ENCODE measurements at regions not wholly inside any gene's neighbourhood (a gene's known extent, or its start where the extent isn't known, plus 50 kb on each side); places are given as distances from the start of the nearest gene placed in this dataset.
A peak's percentile ranks its signal among the peaks of the same experiment; 100 is the strongest.

DNA sequence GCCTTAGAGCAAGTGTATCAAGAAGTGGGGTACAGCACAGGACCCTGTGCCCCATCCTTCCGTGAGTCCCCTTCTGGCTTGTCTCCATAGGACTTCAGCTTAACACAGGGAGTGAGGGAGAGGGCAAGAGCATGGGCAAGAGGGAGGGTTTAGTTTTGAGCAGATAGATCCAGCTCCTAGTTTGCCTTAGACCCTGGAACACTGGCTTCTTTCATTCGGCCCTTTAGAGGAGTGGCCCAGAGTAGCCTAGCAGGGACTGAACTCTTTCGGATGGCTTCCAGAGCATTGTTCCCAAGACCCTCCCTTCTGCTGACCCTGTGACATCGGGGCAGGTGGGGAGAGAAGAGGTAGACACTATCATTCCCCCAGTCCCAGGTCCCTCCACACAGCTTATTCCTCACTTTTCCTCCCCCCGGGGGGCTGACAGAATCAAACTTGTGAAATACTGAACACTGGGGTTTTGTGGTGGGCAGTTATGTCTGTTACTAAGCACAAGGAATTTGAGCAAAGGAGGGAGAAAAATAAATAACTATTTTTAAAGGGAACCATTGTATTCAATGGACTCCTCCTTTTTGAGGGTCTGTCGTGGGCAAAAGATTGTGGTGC is 289.6 kb upstream of the C2CD4B start:
- peaks cover 6% of the 10 kb centered on the region for H3K36me3 Mint-ChIP-seq (ENCODE audit: insufficient read depth, unreplicated experiment)
- ChIA-PET CTCF (interaction anchor here (0.7 kb wide), 1 partner anchor 60 kb away, joined by 3 read pairs; no protein-coding TSS in a partner anchor), POLR2A (no interaction called here)
- H3K9me3 Mint-ChIP-seq (ENCODE audit: unreplicated experiment), result no peaks in the 10 kb centered on the region
- BruUV-seq (replicated peaks), result no TSS peak
- TF ChIP-seq, protein P1, sequence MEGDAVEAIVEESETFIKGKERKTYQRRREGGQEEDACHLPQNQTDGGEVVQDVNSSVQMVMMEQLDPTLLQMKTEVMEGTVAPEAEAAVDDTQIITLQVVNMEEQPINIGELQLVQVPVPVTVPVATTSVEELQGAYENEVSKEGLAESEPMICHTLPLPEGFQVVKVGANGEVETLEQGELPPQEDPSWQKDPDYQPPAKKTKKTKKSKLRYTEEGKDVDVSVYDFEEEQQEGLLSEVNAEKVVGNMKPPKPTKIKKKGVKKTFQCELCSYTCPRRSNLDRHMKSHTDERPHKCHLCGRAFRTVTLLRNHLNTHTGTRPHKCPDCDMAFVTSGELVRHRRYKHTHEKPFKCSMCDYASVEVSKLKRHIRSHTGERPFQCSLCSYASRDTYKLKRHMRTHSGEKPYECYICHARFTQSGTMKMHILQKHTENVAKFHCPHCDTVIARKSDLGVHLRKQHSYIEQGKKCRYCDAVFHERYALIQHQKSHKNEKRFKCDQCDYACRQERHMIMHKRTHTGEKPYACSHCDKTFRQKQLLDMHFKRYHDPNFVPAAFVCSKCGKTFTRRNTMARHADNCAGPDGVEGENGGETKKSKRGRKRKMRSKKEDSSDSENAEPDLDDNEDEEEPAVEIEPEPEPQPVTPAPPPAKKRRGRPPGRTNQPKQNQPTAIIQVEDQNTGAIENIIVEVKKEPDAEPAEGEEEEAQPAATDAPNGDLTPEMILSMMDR (IDR thresholded peaks at IDR 0.05; ENCODE audit: unreplicated experiment), result no peak
- peaks cover 17% of the 10 kb centered on the region for H3K4me1 Mint-ChIP-seq (ENCODE audit: insufficient read depth, unreplicated experiment)
- H3K27ac Mint-ChIP-seq (ENCODE audit: low read depth, unreplicated experiment), result no peak overlapping the region
- no peak for DNase-seq (ENCODE audit: unreplicated experiment)
- intact Hi-C loops (cut with micrococcal nuclease), result no loop called here
- no peaks in the 10 kb centered on the region for H3K27me3 Mint-ChIP-seq (ENCODE audit: insufficient read depth, unreplicated experiment)
- H3K4me3 Mint-ChIP-seq (ENCODE audit: unreplicated experiment), result no peak overlapping the region

DNA sequence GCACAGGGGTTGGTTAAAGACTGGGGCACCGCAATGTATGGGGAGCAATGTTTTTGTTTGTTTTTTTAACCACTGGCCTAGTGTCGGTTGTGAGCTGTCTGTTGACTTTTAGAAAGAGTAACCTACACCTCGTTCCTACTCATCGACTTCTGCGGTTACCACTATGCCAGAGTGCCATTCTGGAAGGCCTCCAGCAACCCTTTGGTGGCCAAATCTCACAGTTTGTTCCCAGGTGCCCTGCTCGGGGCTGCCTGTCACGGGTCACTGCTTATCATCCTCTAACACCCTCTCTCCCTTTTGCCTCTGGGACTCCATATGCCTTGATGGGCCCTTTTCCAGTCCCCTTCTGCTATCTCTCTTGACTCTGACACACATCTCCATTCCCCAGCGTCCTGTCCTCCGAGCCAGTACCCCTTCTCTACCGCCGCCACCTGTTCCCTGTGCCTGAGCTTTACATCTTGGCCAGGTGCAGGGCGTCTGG is 290.4 kb upstream of the C2CD4B start:
- Mint-ChIP-seq H3K4me1 (ENCODE audit: insufficient read depth, unreplicated experiment) (peaks cover 17% of the 10 kb centered on the region), H3K4me3 (ENCODE audit: unreplicated experiment) (no peak overlapping the region), H3K27ac (ENCODE audit: low read depth, unreplicated experiment) (no peak overlapping the region), H3K9me3 (ENCODE audit: unreplicated experiment) (no peaks in the 10 kb centered on the region), H3K27me3 (ENCODE audit: insufficient read depth, unreplicated experiment) (no peaks in the 10 kb centered on the region), H3K36me3 (ENCODE audit: insufficient read depth, unreplicated experiment) (peaks cover 6% of the 10 kb centered on the region)
- no TSS peak for BruUV-seq (replicated peaks)
- TF ChIP-seq, protein P1 (IDR thresholded peaks at IDR 0.05; ENCODE audit: unreplicated experiment), result no peak
- ChIA-PET CTCF (interaction anchor here (0.7 kb wide), 1 partner anchor 61 kb away, joined by 3 read pairs; no protein-coding TSS in a partner anchor), POLR2A (interaction anchor here (0.7 kb wide), 1 partner anchor 214 kb away, joined by 3 read pairs; no protein-coding TSS in a partner anchor)
- intact Hi-C loops (cut with micrococcal nuclease), result no loop called here
- peak; percentile 70 for DNase-seq (ENCODE audit: unreplicated experiment)

DNA sequence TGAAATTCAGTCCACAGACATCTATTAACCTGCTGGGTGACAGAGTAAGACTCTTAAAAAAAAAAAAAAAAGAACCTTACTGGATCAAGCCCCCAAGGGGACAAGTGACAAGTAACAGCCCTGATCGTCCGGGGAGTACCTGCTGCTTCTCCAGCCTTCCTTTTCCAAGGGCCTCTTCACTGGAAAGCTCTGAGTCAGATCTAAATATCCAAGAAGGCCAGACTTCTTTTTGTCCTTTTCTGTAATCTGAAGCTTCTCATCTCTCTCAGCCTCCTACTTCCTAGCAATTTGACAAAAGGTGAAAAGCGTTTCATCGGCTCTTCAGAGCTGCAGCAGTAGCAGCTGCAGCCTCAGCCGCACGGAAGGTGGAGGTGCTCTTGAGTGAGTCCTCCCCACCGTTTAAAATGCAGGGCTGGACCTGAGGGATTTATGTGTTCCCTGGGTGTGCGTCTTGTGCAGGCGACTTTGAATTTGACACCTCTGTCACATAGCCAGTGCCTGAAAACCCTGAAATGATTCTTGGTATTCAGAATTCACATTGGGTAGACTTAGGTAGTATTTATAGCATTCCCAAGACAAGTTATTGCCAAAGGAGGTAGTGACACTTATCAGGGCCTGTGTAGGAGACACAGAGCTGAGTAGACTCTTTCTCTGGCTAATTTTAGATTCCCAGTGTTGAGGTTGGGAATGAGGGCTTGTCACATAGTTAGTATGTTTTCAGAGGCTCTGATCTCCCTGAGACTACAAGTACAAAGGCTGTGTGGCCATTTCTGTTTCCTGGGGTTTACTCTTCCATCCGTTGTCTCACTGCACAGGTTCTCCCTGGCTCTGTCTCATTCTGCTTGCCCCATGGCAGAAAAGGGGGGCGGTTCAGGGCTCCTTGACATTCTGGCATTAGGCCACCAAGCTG is 291.2 kb upstream of the C2CD4B start:
- no peak for DNase-seq (ENCODE audit: unreplicated experiment)
- Mint-ChIP-seq H3K4me1 (ENCODE audit: insufficient read depth, unreplicated experiment) (peaks cover 17% of the 10 kb centered on the region), H3K9me3 (ENCODE audit: unreplicated experiment) (no peaks in the 10 kb centered on the region), H3K36me3 (ENCODE audit: insufficient read depth, unreplicated experiment) (peaks cover 6% of the 10 kb centered on the region), H3K27ac (ENCODE audit: low read depth, unreplicated experiment) (no peak overlapping the region), H3K4me3 (ENCODE audit: unreplicated experiment) (no peak overlapping the region), H3K27me3 (ENCODE audit: insufficient read depth, unreplicated experiment) (no peaks in the 10 kb centered on the region)
- no TSS peak for BruUV-seq (replicated peaks)
- TF ChIP-seq, protein P1 (IDR thresholded peaks at IDR 0.05; ENCODE audit: unreplicated experiment), result no peak
- intact Hi-C loops (cut with micrococcal nuclease), result no loop called here
- ChIA-PET POLR2A (interaction anchor here (0.7 to 1.1 kb wide), 2 partner anchors 12 to 214 kb away, joined by 3 read pairs; no protein-coding TSS in a partner anchor), CTCF (interaction anchor here (0.6 kb wide), 2 partner anchors 102 to 202 kb away, joined by 3 read pairs; no protein-coding TSS in a partner anchor)

DNA sequence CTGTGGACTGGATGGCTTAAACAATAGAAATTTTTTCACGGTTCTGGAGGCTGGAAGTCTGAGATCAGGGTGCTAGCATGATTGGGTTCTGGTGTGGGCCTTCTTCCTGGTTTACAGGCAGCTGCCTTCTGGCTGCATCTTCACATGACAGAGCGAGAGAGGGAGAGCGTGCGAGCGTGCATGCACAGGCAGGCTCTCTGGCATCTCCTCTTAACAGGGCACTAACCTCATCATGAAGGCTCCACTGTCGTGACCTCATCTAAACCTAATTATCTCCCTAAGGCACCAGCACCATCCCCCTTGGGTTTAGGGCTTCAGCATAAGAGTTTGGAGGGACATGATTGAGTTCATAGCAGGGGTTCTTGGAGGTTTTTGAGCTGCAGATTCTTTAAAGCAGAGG is 292.0 kb upstream of the C2CD4B start:
- POLR2A ChIA-PET, result no interaction called here
- CTCF ChIA-PET, result no interaction called here
- Mint-ChIP-seq H3K36me3 (ENCODE audit: insufficient read depth, unreplicated experiment) (peaks cover 6% of the 10 kb centered on the region), H3K27ac (ENCODE audit: low read depth, unreplicated experiment) (no peak overlapping the region), H3K27me3 (ENCODE audit: insufficient read depth, unreplicated experiment) (no peaks in the 10 kb centered on the region), H3K4me3 (ENCODE audit: unreplicated experiment) (no peak overlapping the region), H3K4me1 (ENCODE audit: insufficient read depth, unreplicated experiment) (peaks cover 17% of the 10 kb centered on the region), H3K9me3 (ENCODE audit: unreplicated experiment) (no peaks in the 10 kb centered on the region)
- TF ChIP-seq, protein P1 (IDR thresholded peaks at IDR 0.05; ENCODE audit: unreplicated experiment), result no peak
- no peak for DNase-seq (ENCODE audit: unreplicated experiment)
- intact Hi-C loops (cut with micrococcal nuclease), result no loop called here
- BruUV-seq (replicated peaks), result no TSS peak
